ENCODE measurements at regions not wholly inside any gene's neighbourhood (a gene's known extent, or its start where the extent isn't known, plus 50 kb on each side); places are given as distances from the start of the nearest gene placed in this dataset.

- TF ChIP-seq CTCF (IDR thresholded peaks at IDR 0.05) = no peak
- TF ChIP-seq POLR2A (IDR thresholded peaks at IDR 0.05) = no peak
Measured at GRCh38 chr3:75896265-75896664, 110.9 kb upstream of the ZNF717 start.

All from Peyer's patch (tissue), 4 donors.